Stimulated activated CD8-positive, alpha-beta memory T cell treated with anti-CD3 and anti-CD28 coated beads, Interleukin-7, amount 100 ng/mL, for 48 hours (primary cell): ENCODE measurements at regions not wholly inside any gene's neighbourhood (a gene's known extent, or its start where the extent isn't known, plus 50 kb on each side); places are given as distances from the start of the nearest gene placed in this dataset.
"Not testable (repeated sequence)": the region's sequence is repeated elsewhere in the genome, so short reads cannot be mapped to it uniquely, and the experiment has no call there.

ENCODE experiments used
- DNase-seq, 2 donors: peaks; one replicate each; pipeline ENCODE4 v3.0.0-alpha.2; 2020; ENCODE audit warnings: low read depth in 1 of 2; ENCODE audit errors: extremely low read depth in 1 of 2

- DNase-seq = no peak
These were observed 240.8 kb downstream of the ARHGAP12 start for GRCh38 chr10:31687663-31688482.

GRCh38 chr10:31686599-31686998 lies 242.0 kb downstream of the ARHGAP12 start:
- DNase-seq = no peak

- no peak for DNase-seq
These were observed 244.9 kb downstream of the ARHGAP12 start for GRCh38 chr10:31683682-31684081.

- no peak for DNase-seq
These were observed 248.7 kb downstream of the ARHGAP12 start for GRCh38 chr10:31679936-31680335.

- DNase-seq = no peak
These were observed 249.8 kb downstream of the ARHGAP12 start for GRCh38 chr10:31678575-31679516.

GRCh38 chr10:31678139-31678536 lies 250.5 kb downstream of the ARHGAP12 start:
- no peak for DNase-seq

GRCh38 chr10:31677195-31678138 lies 251.2 kb downstream of the ARHGAP12 start:
- no peak for DNase-seq

GRCh38 chr10:31675726-31676125 lies 252.9 kb downstream of the ARHGAP12 start:
- no peak for DNase-seq

- DNase-seq = no peak
These were observed 259.3 kb downstream of the ARHGAP12 start for GRCh38 chr10:31669357-31669756.

GRCh38 chr10:31668326-31668725 lies 260.3 kb downstream of the ARHGAP12 start:
- DNase-seq = no peak

GRCh38 chr10:31665764-31666279 lies 262.8 kb downstream of the ARHGAP12 start:
- not testable (repeated sequence) for DNase-seq

GRCh38 chr10:31664803-31665202 lies 263.8 kb downstream of the ARHGAP12 start:
- no peak for DNase-seq

- DNase-seq = not testable (repeated sequence)
These were observed 264.6 kb downstream of the ARHGAP12 start for GRCh38 chr10:31664071-31664470.

GRCh38 chr10:31660300-31660699 lies 268.3 kb downstream of the ARHGAP12 start:
- DNase-seq = no peak

GRCh38 chr10:31659665-31660064 lies 269.0 kb downstream of the ARHGAP12 start:
- DNase-seq = no peak

- no peak for DNase-seq
These were observed 271.2 kb downstream of the ARHGAP12 start for GRCh38 chr10:31657434-31657872.

- DNase-seq = no peak
These were observed 271.7 kb downstream of the ARHGAP12 start for GRCh38 chr10:31656851-31657433.

GRCh38 chr10:31652038-31652437 lies 276.6 kb downstream of the ARHGAP12 start:
- DNase-seq = no peak

GRCh38 chr10:31650010-31650409 lies 278.6 kb downstream of the ARHGAP12 start:
- DNase-seq = no peak

- DNase-seq = no peak
These were observed 279.7 kb downstream of the ARHGAP12 start for GRCh38 chr10:31648966-31649365.
